CD14-positive monocyte (primary cell): ENCODE measurements at regions not wholly inside any gene's neighbourhood (a gene's known extent, or its start where the extent isn't known, plus 50 kb on each side); places are given as distances from the start of the nearest gene placed in this dataset.

ENCODE experiments used
- DNase-seq, 3 donors: peaks; one replicate each; pipeline ENCODE4 v3.0.0-alpha.2; 2011 to 2022
- H2AFZ ChIP-seq: 2 replicates; pipeline ENCODE4 v1.6.0; 2012; ENCODE audit warnings: mild to moderate bottlenecking, low read depth, low read length, inconsistent platforms; ENCODE audit not compliant: insufficient read depth, poor library complexity, severe bottlenecking
- H3K27ac ChIP-seq, 2 donors: 1 replicate in 1 of 2; 2 replicates in 1 of 2; pipeline ENCODE4 v1.5.1; 2012 to 2013; ENCODE audit warnings: low read length in 2 of 2, control low read depth in 1 of 2, inconsistent platforms in 1 of 2, low read depth in 1 of 2, mild to moderate bottlenecking in 1 of 2
- H3K27me3 ChIP-seq, 2 donors: one replicate each; pipeline versions ENCODE4 v1.6.0 to v1.6.1; 2011 to 2013; ENCODE audit warnings: low read length in 2 of 2; ENCODE audit not compliant: control insufficient read depth in 2 of 2, insufficient read depth in 2 of 2
- H3K36me3 ChIP-seq, 2 donors: replicated peaks in 1 of 2; 1 replicate in 1 of 2; 2 replicates in 1 of 2; pipeline versions ENCODE4 v1.5.1 to v1.6.1; 2012 to 2013; ENCODE audit warnings: low read length in 2 of 2, control low read depth in 1 of 2, inconsistent platforms in 1 of 2, mild to moderate bottlenecking in 1 of 2; ENCODE audit not compliant: insufficient read depth in 2 of 2, control insufficient read depth in 1 of 2
- H3K4me1 ChIP-seq, 2 donors: 1 replicate in 1 of 2; 2 replicates in 1 of 2; pipeline versions ENCODE4 v1.5.1 to v1.6.1; 2012 to 2013; ENCODE audit warnings: low read length in 2 of 2, control low read depth in 1 of 2, inconsistent platforms in 1 of 2, mild to moderate bottlenecking in 1 of 2, moderate library complexity in 1 of 2; ENCODE audit not compliant: insufficient read depth in 2 of 2, control insufficient read depth in 1 of 2
- H3K4me2 ChIP-seq: replicated peaks from 2 replicates; pipeline ENCODE3; 2012; ENCODE audit warnings: low read length, moderate library complexity, mild to moderate bottlenecking; ENCODE audit not compliant: poor library complexity, severe bottlenecking; ENCODE audit errors: extremely low read depth
- H3K4me3 ChIP-seq, 3 experiments: fragments of 200-600 bp in 1 of 3; sonication (generic) in 1 of 3; replicated peaks in 1 of 3; 1 replicate in 2 of 3; 2 replicates in 1 of 3; pipeline ENCODE4 v1.5.1; 2011 to 2013; ENCODE audit warnings: low read length in 3 of 3, mild to moderate bottlenecking in 3 of 3, control low read depth in 2 of 3, low read depth in 2 of 3, inconsistent platforms in 1 of 3, moderate library complexity in 1 of 3
- H3K79me2 ChIP-seq: 2 replicates; pipeline ENCODE4 v1.6.0; 2012; ENCODE audit warnings: mild to moderate bottlenecking, control low read depth, inconsistent platforms, low read length, moderate library complexity; ENCODE audit not compliant: insufficient read depth
- H3K9ac ChIP-seq: 2 replicates; pipeline ENCODE4 v1.6.0; 2017; ENCODE audit warnings: low read length, mild to moderate bottlenecking; ENCODE audit not compliant: insufficient read depth, poor library complexity, severe bottlenecking
- H3K9me3 ChIP-seq, 2 donors: replicated peaks in 1 of 2; 1 replicate in 1 of 2; 2 replicates in 1 of 2; pipeline versions ENCODE4 v1.5.1 to v1.6.1; 2012 to 2013; ENCODE audit warnings: low read length in 2 of 2, control low read depth in 1 of 2; ENCODE audit not compliant: control insufficient read depth in 1 of 2, insufficient read depth in 1 of 2
- H4K20me1 ChIP-seq: 2 replicates; pipeline ENCODE4 v1.6.0; 2012; ENCODE audit warnings: mild to moderate bottlenecking, low read length, control low read depth, moderate library complexity; ENCODE audit not compliant: insufficient read depth
- H3K27ac Mint-ChIP-seq, 7 donors: one replicate each; pipeline ENCODE4 v1.8.0; 2020; ENCODE audit warnings: mild to moderate bottlenecking in 7 of 7, mixed read lengths in 7 of 7, moderate library complexity in 6 of 7, inconsistent platforms in 2 of 7
- H3K27me3 Mint-ChIP-seq, 3 donors: one replicate each; pipeline ENCODE4 v1.8.0; 2021 to 2022; ENCODE audit warnings: low read depth in 3 of 3, mild to moderate bottlenecking in 3 of 3, mixed read lengths in 3 of 3, moderate library complexity in 3 of 3, inconsistent platforms in 1 of 3
- H3K36me3 Mint-ChIP-seq, 2 donors: one replicate each; pipeline ENCODE4 v1.8.0; 2020; ENCODE audit warnings: mixed read lengths in 2 of 2, inconsistent platforms in 1 of 2, mild to moderate bottlenecking in 1 of 2
- H3K4me1 Mint-ChIP-seq: one replicate; pipeline ENCODE4 v1.8.0; 2020; ENCODE audit warnings: mild to moderate bottlenecking, mixed read lengths
- H3K4me3 Mint-ChIP-seq, 2 donors: one replicate each; pipeline ENCODE4 v1.8.0; 2020; ENCODE audit warnings: mild to moderate bottlenecking in 2 of 2, mixed read lengths in 2 of 2, moderate library complexity in 1 of 2
- H3K9me3 Mint-ChIP-seq, 7 donors: one replicate each; pipeline ENCODE4 v1.8.0; 2020 to 2022; ENCODE audit warnings: mixed read lengths in 7 of 7, mild to moderate bottlenecking in 6 of 7, moderate library complexity in 6 of 7, inconsistent platforms in 2 of 7
- CTCF ChIP-seq: fragments of 200-600 bp; IDR thresholded peaks from one replicate; pipeline ENCODE4 v1.8.0; 2022; ENCODE audit warnings: antibody characterized with exemption, mild to moderate bottlenecking
- WGBS: methylation state at CpG from one replicate; pipeline ENCODE4 v1.1.5; 2013; ENCODE audit warnings: missing lambda C conversion rate; ENCODE audit not compliant: insufficient coverage; 5-methylcytosine and 5-hydroxymethylcytosine counted together
- intact Hi-C, 2 donors: fragments of 100-400 bp; cut with micrococcal nuclease; formaldehyde crosslinking; loops; one replicate each; pipeline versions ENCODE4 v1.15.0 to v1.15.1; 2023

- H3K79me2 ChIP-seq: no peaks in the 10 kb centered on the region
- no peak overlapping the region for H3K27ac Mint-ChIP-seq
- H3K9ac ChIP-seq: no peak overlapping the region
- no peak overlapping the region for H3K4me3 ChIP-seq
- no peak overlapping the region for H3K4me2 ChIP-seq
- 94% methylated on average over 4 of the region's 5 CpGs for WGBS
- H3K4me1 ChIP-seq: no peaks in the 10 kb centered on the region
- DNase-seq: no peak
- H3K36me3 ChIP-seq: no peaks in the 10 kb centered on the region
- H3K27ac ChIP-seq: no peak overlapping the region
- no peak overlapping the region for H3K4me3 Mint-ChIP-seq
- H3K9me3 ChIP-seq: peaks cover 5 to 16% of the 10 kb centered on the region in 2 donors
- intact Hi-C loops: no loop called here
- no peak for TF ChIP-seq CTCF
- H3K4me1 Mint-ChIP-seq: no peaks in the 10 kb centered on the region
- H3K27me3 Mint-ChIP-seq: peaks cover 0 to 2% (median 0%) of the 10 kb centered on the region in 3 donors
- H3K36me3 Mint-ChIP-seq: no peaks in the 10 kb centered on the region
- peaks cover 7 to 22% (median 19%) of the 10 kb centered on the region in 7 donors for H3K9me3 Mint-ChIP-seq
- H4K20me1 ChIP-seq: no peaks in the 10 kb centered on the region
- H3K27me3 ChIP-seq: no peaks in the 10 kb centered on the region
- H2AFZ ChIP-seq: no peak overlapping the region
These were observed 332.9 kb upstream of the CPEB2 start for GRCh38 chr4:14669371-14669770.

DNA sequence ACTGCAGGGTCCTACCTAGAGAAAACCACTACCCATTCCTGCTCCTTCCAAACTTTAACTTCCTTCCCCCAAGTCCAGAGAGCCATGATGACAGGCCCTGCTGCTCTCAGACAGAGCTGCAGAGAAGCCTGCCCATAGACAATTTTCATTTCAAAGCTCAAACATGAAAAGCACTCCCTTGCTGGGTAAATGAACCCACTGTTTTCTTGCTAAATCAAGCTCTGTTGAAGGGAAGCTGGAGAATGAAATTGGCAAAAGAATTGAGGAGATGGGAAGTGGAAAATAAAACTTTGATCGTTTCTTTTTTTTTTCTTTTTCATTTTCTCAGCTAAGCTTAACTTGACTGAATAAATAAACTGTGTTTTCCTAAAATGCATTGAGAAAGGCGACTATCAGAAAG is 331.1 kb upstream of the CPEB2 start:
- Mint-ChIP-seq H3K9me3 (peaks cover 3 to 17% (median 14%) of the 10 kb centered on the region in 7 donors), H3K27ac (no peak overlapping the region), H3K27me3 (peaks cover 0 to 2% (median 0%) of the 10 kb centered on the region in 3 donors), H3K4me1 (no peaks in the 10 kb centered on the region), H3K4me3 (no peak overlapping the region), H3K36me3 (no peaks in the 10 kb centered on the region)
- H3K4me3 ChIP-seq: no peak overlapping the region
- no peak overlapping the region for H3K4me2 ChIP-seq
- no peak overlapping the region for H2AFZ ChIP-seq
- no peak for TF ChIP-seq CTCF
- no peak for DNase-seq
- H3K9ac ChIP-seq: no peak overlapping the region
- H3K9me3 ChIP-seq: peaks cover 5 to 16% of the 10 kb centered on the region in 2 donors
- no peaks in the 10 kb centered on the region for H4K20me1 ChIP-seq
- no peak overlapping the region for H3K27ac ChIP-seq
- no peaks in the 10 kb centered on the region for H3K79me2 ChIP-seq
- no CpG with 5 or more reads among the region's 2 CpGs for WGBS
- H3K27me3 ChIP-seq: no peaks in the 10 kb centered on the region
- intact Hi-C loops: no loop called here
- no peaks in the 10 kb centered on the region for H3K36me3 ChIP-seq
- H3K4me1 ChIP-seq: no peaks in the 10 kb centered on the region
